GM10248 (cell line): ENCODE measurements at regions not wholly inside any gene's neighbourhood (a gene's known extent, or its start where the extent isn't known, plus 50 kb on each side); places are given as distances from the start of the nearest gene placed in this dataset.

ENCODE experiments used
- CTCF ChIA-PET: fragments of 300-600 bp; sonication (Branson Sonifier 250); formaldehyde crosslinking; extraction: SDS; loops from one replicate; lab custom pipeline; 2021; ENCODE audit warnings: antibody characterized with exemption; lab: Yijun Ruan, JAX
- POLR2A ChIA-PET: fragments of 350-650 bp; sonication (Branson Sonifier 250); formaldehyde crosslinking; extraction: SDS; loops from one replicate; lab custom pipeline; 2020; ENCODE audit warnings: antibody characterized with exemption; lab: Yijun Ruan, JAX
- DNase-seq: peaks from one replicate; pipeline ENCODE4 v3.0.0; 2012; ENCODE audit errors: extremely low spot score
- CTCF ChIP-seq: IDR thresholded peaks from 2 replicates; pipeline ENCODE4 v1.5.1; 2012; ENCODE audit warnings: mild to moderate bottlenecking, low read depth; ENCODE audit errors: extremely low read depth, missing control alignments, control extremely low read depth

GRCh38 chr1:245046769-245047168, 108.0 kb upstream of the KIF26B start:
- no peak for DNase-seq
- TF ChIP-seq CTCF, result no peak
- CTCF ChIA-PET, result no interaction called here
- POLR2A ChIA-PET, result no interaction called here

GRCh38 chr1:245046315-245046714, 108.5 kb upstream of the KIF26B start:
- DNase-seq, result no peak
- TF ChIP-seq CTCF, result no peak
- ChIA-PET POLR2A (no interaction called here), CTCF (no interaction called here)

- no peak for DNase-seq
- POLR2A ChIA-PET, result no interaction called here
- no peak for TF ChIP-seq CTCF
- CTCF ChIA-PET, result interaction anchor here (5.7 kb wide), 1 partner anchor 243 kb away, joined by 79 read pairs; no protein-coding TSS in a partner anchor
Observed at GRCh38 chr1:245045087-245045881, 109.5 kb upstream of the KIF26B start.

- TF ChIP-seq CTCF, result no peak
- POLR2A ChIA-PET, result no interaction called here
- CTCF ChIA-PET, result interaction anchor here (1.0 to 5.7 kb wide), 24 partner anchors 10 to 444 kb away, joined by 3 to 79 read pairs (median 9); no protein-coding TSS in a partner anchor
- DNase-seq, result no peak
Observed at GRCh38 chr1:245043611-245043940, 111.2 kb upstream of the KIF26B start.

GRCh38 chr1:245041058-245041698, 113.6 kb upstream of the KIF26B start:
- ChIA-PET POLR2A (no interaction called here), CTCF (interaction anchor here (1.1 to 5.7 kb wide), 14 partner anchors 9 to 437 kb away, joined by 3 to 79 read pairs (median 12); partner anchors contain the start of gene COX20)
- TF ChIP-seq CTCF, result no peak
- DNase-seq, result no peak

- TF ChIP-seq CTCF, result no peak
- no peak for DNase-seq
- CTCF ChIA-PET, result interaction anchor here (1.7 kb wide), 1 partner anchor 238 kb away, joined by 5 read pairs; no protein-coding TSS in a partner anchor
- POLR2A ChIA-PET, result no interaction called here
Observed at GRCh38 chr1:245039196-245039595, 115.6 kb upstream of the KIF26B start.
